DOHH2 (cell line): ENCODE measurements at regions not wholly inside any gene's neighbourhood (a gene's known extent, or its start where the extent isn't known, plus 50 kb on each side); places are given as distances from the start of the nearest gene placed in this dataset.

Experiments
- H3F3A ChIP-seq: fragments of 200-600 bp; sonication (generic), shearing (Covaris generic); 2 replicates; pipeline ENCODE4 v1.6.0; 2016; ENCODE audit warnings: antibody characterized with exemption, mild to moderate bottlenecking; ENCODE audit not compliant: control insufficient read depth, insufficient read depth
- H3K27ac ChIP-seq: fragments of 200-600 bp; sonication (generic); 2 replicates; pipeline ENCODE4 v1.5.1; 2014; ENCODE audit warnings: low read depth, mild to moderate bottlenecking, low read length, moderate library complexity
- H3K27me3 ChIP-seq: fragments of 200-600 bp; sonication (generic); 2 replicates; pipeline ENCODE4 v1.6.1; 2014; ENCODE audit warnings: mild to moderate bottlenecking, low read length, mixed read lengths; ENCODE audit not compliant: control insufficient read depth
- H3K36me3 ChIP-seq: fragments of 200-600 bp; sonication (generic); 2 replicates; pipeline ENCODE4 v1.6.1; 2014; ENCODE audit warnings: mild to moderate bottlenecking, low read length, moderate library complexity, mixed read lengths; ENCODE audit not compliant: control insufficient read depth
- H3K4me1 ChIP-seq: fragments of 200-600 bp; sonication (generic); 2 replicates; pipeline ENCODE4 v1.6.1; 2014; ENCODE audit warnings: mild to moderate bottlenecking, low read length, mixed read lengths; ENCODE audit not compliant: control insufficient read depth
- H3K4me2 ChIP-seq: fragments of 200-600 bp; sonication (generic); 2 replicates; pipeline ENCODE4 v1.6.0; 2014; ENCODE audit warnings: mild to moderate bottlenecking, low read length, moderate library complexity
- H3K4me3 ChIP-seq: fragments of 200-600 bp; sonication (generic); 2 replicates; pipeline ENCODE4 v1.5.1; 2014; ENCODE audit warnings: mild to moderate bottlenecking, low read length, mixed read lengths
- H3K79me2 ChIP-seq: fragments of 200-600 bp; sonication (generic); 2 replicates; pipeline ENCODE4 v1.6.1; 2014; ENCODE audit warnings: mild to moderate bottlenecking, low read length, mixed read lengths; ENCODE audit not compliant: control insufficient read depth
- H3K9me2 ChIP-seq: fragments of 200-600 bp; sonication (generic); replicated peaks from 2 replicates; pipeline ENCODE4 v1.6.1; 2014; ENCODE audit warnings: mild to moderate bottlenecking, low read length, mixed read lengths; ENCODE audit not compliant: control insufficient read depth
- H3K9me3 ChIP-seq: fragments of 200-600 bp; sonication (generic); 2 replicates; pipeline ENCODE4 v1.6.1; 2014; ENCODE audit warnings: antibody characterized with exemption, low read length, mixed read lengths; ENCODE audit not compliant: control insufficient read depth, insufficient read depth
- H4K20me1 ChIP-seq: fragments of 200-600 bp; sonication (generic); 2 replicates; pipeline ENCODE4 v1.6.0; 2014; ENCODE audit warnings: low read depth, mild to moderate bottlenecking, antibody characterized with exemption, low read length, moderate library complexity; ENCODE audit not compliant: control insufficient read depth, insufficient read depth
- EZH2phosphoT487 ChIP-seq: fragments of 200-600 bp; sonication (generic); IDR thresholded peaks from 2 replicates; pipeline ENCODE4 v1.6.1; 2017; ENCODE audit warnings: borderline replicate concordance, mild to moderate bottlenecking, antibody characterized with exemption, low read length, moderate library complexity, mixed read lengths
- TF ChIP-seq, protein P1 (sequence below): fragments of 200-600 bp; sonication (generic); IDR thresholded peaks from one replicate; pipeline ENCODE4 v1.5.1; 2014; ENCODE audit warnings: antibody characterized with exemption, mild to moderate bottlenecking, low read depth, low read length; ENCODE audit not compliant: poor library complexity, severe bottlenecking

DNA sequence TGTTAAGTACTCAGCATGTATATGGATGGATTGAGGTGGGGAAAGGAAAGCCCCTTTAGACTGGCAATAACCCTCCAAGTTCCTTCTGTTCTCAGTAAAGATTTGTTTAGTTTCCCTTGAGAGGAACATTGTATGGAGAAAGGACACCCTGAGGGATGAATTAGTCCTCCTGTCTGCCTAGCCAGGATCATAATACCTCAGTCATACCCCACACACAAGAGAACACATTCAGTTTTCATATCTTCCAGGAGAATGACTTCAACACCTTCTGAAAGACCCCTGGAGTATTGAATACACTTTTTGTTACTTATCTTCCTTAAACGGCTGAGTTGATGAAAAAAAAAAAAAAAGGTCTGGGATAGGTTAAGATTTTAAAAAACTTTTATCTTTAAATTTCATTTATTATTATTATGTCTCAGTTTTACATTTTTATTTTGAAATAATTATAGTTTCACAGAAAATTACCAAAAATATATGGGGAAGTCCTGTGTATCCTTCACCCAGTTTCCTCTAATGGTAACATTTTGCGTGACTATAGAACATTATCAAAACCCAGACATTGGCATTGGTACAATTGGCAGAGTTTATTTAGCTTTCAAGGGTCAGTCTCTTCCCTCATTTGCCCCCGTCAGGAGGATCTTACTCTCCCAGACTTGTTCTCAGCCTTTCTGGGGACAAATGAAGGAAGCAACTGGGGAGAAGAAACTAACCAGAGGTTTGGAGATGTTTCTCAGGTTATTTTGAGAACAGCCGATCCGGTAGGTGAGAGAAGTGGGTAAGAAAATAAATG is 88.0 kb downstream of the ACTBL2 start:
- H3K27ac ChIP-seq, result no peak overlapping the region
- H3K4me1 ChIP-seq, result no peaks in the 10 kb centered on the region
- no peaks in the 10 kb centered on the region for H3K27me3 ChIP-seq
- H3K36me3 ChIP-seq, result no peaks in the 10 kb centered on the region
- H3K9me2 ChIP-seq, result no peaks in the 10 kb centered on the region
- H3K4me2 ChIP-seq, result no peak overlapping the region
- no peaks in the 10 kb centered on the region for H3F3A ChIP-seq
- H3K4me3 ChIP-seq, result no peak overlapping the region
- no peaks in the 10 kb centered on the region for H4K20me1 ChIP-seq
- H3K9me3 ChIP-seq, result no peaks in the 10 kb centered on the region
- H3K79me2 ChIP-seq, result no peaks in the 10 kb centered on the region
- TF ChIP-seq, protein P1, sequence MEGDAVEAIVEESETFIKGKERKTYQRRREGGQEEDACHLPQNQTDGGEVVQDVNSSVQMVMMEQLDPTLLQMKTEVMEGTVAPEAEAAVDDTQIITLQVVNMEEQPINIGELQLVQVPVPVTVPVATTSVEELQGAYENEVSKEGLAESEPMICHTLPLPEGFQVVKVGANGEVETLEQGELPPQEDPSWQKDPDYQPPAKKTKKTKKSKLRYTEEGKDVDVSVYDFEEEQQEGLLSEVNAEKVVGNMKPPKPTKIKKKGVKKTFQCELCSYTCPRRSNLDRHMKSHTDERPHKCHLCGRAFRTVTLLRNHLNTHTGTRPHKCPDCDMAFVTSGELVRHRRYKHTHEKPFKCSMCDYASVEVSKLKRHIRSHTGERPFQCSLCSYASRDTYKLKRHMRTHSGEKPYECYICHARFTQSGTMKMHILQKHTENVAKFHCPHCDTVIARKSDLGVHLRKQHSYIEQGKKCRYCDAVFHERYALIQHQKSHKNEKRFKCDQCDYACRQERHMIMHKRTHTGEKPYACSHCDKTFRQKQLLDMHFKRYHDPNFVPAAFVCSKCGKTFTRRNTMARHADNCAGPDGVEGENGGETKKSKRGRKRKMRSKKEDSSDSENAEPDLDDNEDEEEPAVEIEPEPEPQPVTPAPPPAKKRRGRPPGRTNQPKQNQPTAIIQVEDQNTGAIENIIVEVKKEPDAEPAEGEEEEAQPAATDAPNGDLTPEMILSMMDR, result no peak
- no peak for TF ChIP-seq EZH2phosphoT487

DNA sequence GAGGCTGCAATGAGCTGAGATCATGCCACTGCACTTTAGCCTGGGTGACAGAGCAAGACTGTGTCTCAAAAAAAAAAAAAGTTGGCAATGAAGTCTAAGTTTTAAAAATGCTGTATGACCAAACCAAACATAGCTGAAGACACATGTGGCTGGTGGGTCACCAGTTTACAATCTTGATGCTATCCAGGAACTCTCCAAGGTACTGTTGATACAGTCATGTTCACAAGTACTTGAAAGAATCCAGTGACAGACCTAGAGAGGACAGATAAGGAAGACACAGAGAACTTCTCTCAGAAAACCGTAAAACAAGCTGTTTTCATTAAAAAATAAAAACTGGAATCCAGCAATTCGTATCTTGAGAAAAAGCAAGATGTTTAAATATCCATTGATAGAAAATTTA is 95.7 kb downstream of the ACTBL2 start:
- no peaks in the 10 kb centered on the region for H3K9me2 ChIP-seq
- no peaks in the 10 kb centered on the region for H3K4me1 ChIP-seq
- H3K36me3 ChIP-seq, result no peaks in the 10 kb centered on the region
- no peak overlapping the region for H3K27ac ChIP-seq
- no peaks in the 10 kb centered on the region for H3K9me3 ChIP-seq
- H3F3A ChIP-seq, result no peaks in the 10 kb centered on the region
- H4K20me1 ChIP-seq, result no peaks in the 10 kb centered on the region
- no peak overlapping the region for H3K4me3 ChIP-seq
- no peak overlapping the region for H3K4me2 ChIP-seq
- H3K27me3 ChIP-seq, result no peaks in the 10 kb centered on the region
- TF ChIP-seq, protein P1, result no peak
- no peak for TF ChIP-seq EZH2phosphoT487
- no peaks in the 10 kb centered on the region for H3K79me2 ChIP-seq

GRCh38 chr5:57383093-57383861 is 99.3 kb downstream of the ACTBL2 start:
- Histone ChIP-seq H3K4me3 (no peak overlapping the region), H3K36me3 (no peaks in the 10 kb centered on the region), H3K79me2 (no peaks in the 10 kb centered on the region), H3F3A (no peaks in the 10 kb centered on the region), H3K9me2 (no peaks in the 10 kb centered on the region), H3K9me3 (no peaks in the 10 kb centered on the region), H4K20me1 (no peaks in the 10 kb centered on the region), H3K27ac (no peak overlapping the region), H3K4me2 (no peak overlapping the region), H3K4me1 (no peaks in the 10 kb centered on the region), H3K27me3 (no peaks in the 10 kb centered on the region)
- TF ChIP-seq, protein P1, result no peak
- TF ChIP-seq EZH2phosphoT487, result no peak
